ENCODE measurements at regions not wholly inside any gene's neighbourhood (a gene's known extent, or its start where the extent isn't known, plus 50 kb on each side); places are given as distances from the start of the nearest gene placed in this dataset.

DNA sequence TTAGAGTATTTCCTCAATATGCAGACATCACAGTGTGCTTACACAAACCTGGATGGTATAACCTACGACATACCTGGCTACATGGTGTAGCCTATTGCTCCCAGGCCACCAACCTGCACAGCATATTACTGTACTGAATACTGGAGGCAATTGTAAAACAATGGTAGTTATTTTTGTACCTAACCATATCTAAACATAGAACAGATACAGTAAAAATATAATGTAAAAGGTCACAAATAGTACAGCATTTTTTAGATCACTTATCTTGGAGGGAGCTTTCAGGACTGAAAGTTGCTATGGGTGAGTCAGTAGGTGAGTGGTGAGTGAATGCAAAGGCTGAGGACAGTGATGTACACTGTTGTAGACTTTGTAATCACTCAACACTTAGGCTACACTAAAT is 492.3 kb downstream of the MRPL39 start:
- Histone ChIP-seq H3K18ac (ENCODE audit: low read depth, low read length) (no peak overlapping the region), H3K27ac (ENCODE audit: insufficient read depth, low read length) (no peak overlapping the region), H4K5ac (ENCODE audit: low read depth, low read length) (no peak overlapping the region), H3K4ac (ENCODE audit: low read depth, low read length) (no peak overlapping the region), H3K56ac (ENCODE audit: extremely low read depth, insufficient read depth, low read length) (no peak overlapping the region), H3K27me3 (ENCODE audit: control insufficient read depth, insufficient read depth, low read length) (no peaks in the 10 kb centered on the region), H3K23ac (ENCODE audit: low read depth, low read length) (no peak overlapping the region), H3K36me3 (ENCODE audit: control insufficient read depth, insufficient read depth, low read length) (no peaks in the 10 kb centered on the region), H3K9ac (ENCODE audit: low read depth, low read length) (no peak overlapping the region), H4K8ac (ENCODE audit: low read depth in 2 of 2, low read length in 2 of 2) (no peak overlapping the region), H2AFZ (replicated peaks; ENCODE audit: low read length, poor library complexity) (no peak overlapping the region), H2AK9ac (replicated peaks; ENCODE audit: low read depth, low read length, poor library complexity) (no peak overlapping the region), H4K20me1 (ENCODE audit: insufficient read depth, low read length) (no peaks in the 10 kb centered on the region), H2BK5ac (ENCODE audit: low read depth, low read length, poor library complexity, severe bottlenecking) (no peak overlapping the region), H2BK20ac (ENCODE audit: low read depth, low read length) (no peak overlapping the region), H2BK15ac (ENCODE audit: low read depth, low read length) (no peak overlapping the region), H3K14ac (replicated peaks; ENCODE audit: low read depth, low read length) (no peak overlapping the region), H3K4me1 (ENCODE audit: control insufficient read depth, insufficient read depth, low read length) (no peaks in the 10 kb centered on the region), H4K91ac (ENCODE audit: insufficient read depth, low read depth, low read length) (no peak overlapping the region), H3K79me1 (ENCODE audit: low read depth in 1 of 2, low read length in 2 of 2) (no peaks in the 10 kb centered on the region), H3K9me1 (ENCODE audit: insufficient read depth, low read length) (no peaks in the 10 kb centered on the region), H3K9me3 (ENCODE audit: control insufficient read depth, insufficient read depth, low read length) (no peaks in the 10 kb centered on the region), H3K4me2 (ENCODE audit: low read depth, low read length) (no peak overlapping the region), H2AK5ac (ENCODE audit: low read depth, low read length) (no peak overlapping the region), H2BK120ac (ENCODE audit: low read depth, low read length) (no peak overlapping the region), H3K4me3 (ENCODE audit: insufficient read depth, low read depth, low read length) (no peak overlapping the region)
- BruUV-seq (replicated peaks), result no TSS peak
- no peak for ATAC-seq (ENCODE audit: low read depth)
- POLR2A ChIA-PET (ENCODE audit: unreplicated experiment), result no interaction called here
- in situ Hi-C loops (cut with MboI; ENCODE audit: low sequenced_read_pairs) (no loop called here), intact Hi-C loops (cut with micrococcal nuclease) (no loop called here), dilution Hi-C loops (cut with HindIII; ENCODE audit: low sequenced_read_pairs, unreplicated experiment) (no loop called here)
- peak; percentile 7 for DNase-seq
- no peak for TF ChIP-seq POLR2A (IDR thresholded peaks at IDR 0.05; ENCODE audit: low read depth, low read length)
- no peak for TF ChIP-seq CHD1 (IDR thresholded peaks at IDR 0.05; ENCODE audit: low read depth, low read length)
- TF ChIP-seq BHLHE40 (IDR thresholded peaks at IDR 0.05; ENCODE audit: low read depth, low read length), result no peak
- no peak for TF ChIP-seq RAD21 (IDR thresholded peaks at IDR 0.05; ENCODE audit: low read length)
- TF ChIP-seq FOS (IDR thresholded peaks at IDR 0.05; ENCODE audit: low read depth, low read length), result no peak
- TF ChIP-seq MXI1 (IDR thresholded peaks at IDR 0.05; ENCODE audit: borderline replicate concordance, low read depth, low read length), result no peak
- no peak for TF ChIP-seq MAFK (IDR thresholded peaks at IDR 0.05; ENCODE audit: low read depth, low read length)
- TF ChIP-seq, protein P1, sequence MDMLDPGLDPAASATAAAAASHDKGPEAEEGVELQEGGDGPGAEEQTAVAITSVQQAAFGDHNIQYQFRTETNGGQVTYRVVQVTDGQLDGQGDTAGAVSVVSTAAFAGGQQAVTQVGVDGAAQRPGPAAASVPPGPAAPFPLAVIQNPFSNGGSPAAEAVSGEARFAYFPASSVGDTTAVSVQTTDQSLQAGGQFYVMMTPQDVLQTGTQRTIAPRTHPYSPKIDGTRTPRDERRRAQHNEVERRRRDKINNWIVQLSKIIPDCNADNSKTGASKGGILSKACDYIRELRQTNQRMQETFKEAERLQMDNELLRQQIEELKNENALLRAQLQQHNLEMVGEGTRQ (IDR thresholded peaks at IDR 0.05; ENCODE audit: low read depth, low read length), result no peak
- no peak for TF ChIP-seq MAZ (IDR thresholded peaks at IDR 0.05; ENCODE audit: borderline replicate concordance, low read depth, low read length)
- TF ChIP-seq, protein P2, sequence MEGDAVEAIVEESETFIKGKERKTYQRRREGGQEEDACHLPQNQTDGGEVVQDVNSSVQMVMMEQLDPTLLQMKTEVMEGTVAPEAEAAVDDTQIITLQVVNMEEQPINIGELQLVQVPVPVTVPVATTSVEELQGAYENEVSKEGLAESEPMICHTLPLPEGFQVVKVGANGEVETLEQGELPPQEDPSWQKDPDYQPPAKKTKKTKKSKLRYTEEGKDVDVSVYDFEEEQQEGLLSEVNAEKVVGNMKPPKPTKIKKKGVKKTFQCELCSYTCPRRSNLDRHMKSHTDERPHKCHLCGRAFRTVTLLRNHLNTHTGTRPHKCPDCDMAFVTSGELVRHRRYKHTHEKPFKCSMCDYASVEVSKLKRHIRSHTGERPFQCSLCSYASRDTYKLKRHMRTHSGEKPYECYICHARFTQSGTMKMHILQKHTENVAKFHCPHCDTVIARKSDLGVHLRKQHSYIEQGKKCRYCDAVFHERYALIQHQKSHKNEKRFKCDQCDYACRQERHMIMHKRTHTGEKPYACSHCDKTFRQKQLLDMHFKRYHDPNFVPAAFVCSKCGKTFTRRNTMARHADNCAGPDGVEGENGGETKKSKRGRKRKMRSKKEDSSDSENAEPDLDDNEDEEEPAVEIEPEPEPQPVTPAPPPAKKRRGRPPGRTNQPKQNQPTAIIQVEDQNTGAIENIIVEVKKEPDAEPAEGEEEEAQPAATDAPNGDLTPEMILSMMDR (conservative IDR thresholded peaks at IDR 0.05; ENCODE audit: low read depth, low read length), result no peak
- no peak for TF ChIP-seq RCOR1 (IDR thresholded peaks at IDR 0.05; ENCODE audit: insufficient replicate concordance, low read length)
- TF ChIP-seq NFE2L2 (IDR thresholded peaks at IDR 0.05; ENCODE audit: low read depth, low read length), result no peak
- no peak for TF ChIP-seq CEBPB (IDR thresholded peaks at IDR 0.05; ENCODE audit: low read depth, low read length)
- TF ChIP-seq RFX5 (IDR thresholded peaks at IDR 0.05; ENCODE audit: low read depth, low read length), result no peak
- CTCF ChIA-PET, result no interaction called here
- no CpG with 5 or more reads among the region's 1 CpG for WGBS, 2 experiments (ENCODE audit: extremely low coverage in 2 of 2, insufficient read length in 1 of 2)

Data from IMR-90 (cell line).